Osteocyte (in vitro differentiated cells): ENCODE measurements at regions not wholly inside any gene's neighbourhood (a gene's known extent, or its start where the extent isn't known, plus 50 kb on each side); places are given as distances from the start of the nearest gene placed in this dataset.

ENCODE experiments used
- DNase-seq: peaks from one replicate; pipeline ENCODE4 v3.0.0; 2021; ENCODE audit warnings: mixed read lengths; ENCODE audit not compliant: unreplicated experiment; ENCODE audit errors: extremely low spot score
- H3K27ac Mint-ChIP-seq: one replicate; pipeline ENCODE4 v1.8.0; 2021; ENCODE audit warnings: mild to moderate bottlenecking, mixed read lengths; ENCODE audit not compliant: unreplicated experiment
- H3K27me3 Mint-ChIP-seq: one replicate; pipeline ENCODE4 v1.8.0; 2021; ENCODE audit warnings: mixed read lengths; ENCODE audit not compliant: unreplicated experiment
- H3K36me3 Mint-ChIP-seq: one replicate; pipeline ENCODE4 v1.8.0; 2021; ENCODE audit warnings: mixed read lengths; ENCODE audit not compliant: unreplicated experiment
- H3K4me1 Mint-ChIP-seq: one replicate; pipeline ENCODE4 v1.8.0; 2021; ENCODE audit warnings: mixed read lengths; ENCODE audit not compliant: unreplicated experiment
- H3K4me3 Mint-ChIP-seq: one replicate; pipeline ENCODE4 v1.8.0; 2021; ENCODE audit warnings: mild to moderate bottlenecking, moderate library complexity, mixed read lengths; ENCODE audit not compliant: unreplicated experiment
- H3K9me3 Mint-ChIP-seq: one replicate; pipeline ENCODE4 v1.8.0; 2021; ENCODE audit warnings: mixed read lengths; ENCODE audit not compliant: unreplicated experiment
- CTCF ChIP-seq: fragments of 200-600 bp; sonication (generic); IDR thresholded peaks from 2 replicates; pipeline ENCODE4 v1.5.0; 2021; ENCODE audit warnings: antibody characterized with exemption, mild to moderate bottlenecking, moderate library complexity

- Mint-ChIP-seq H3K27ac (no peak overlapping the region), H3K4me3 (no peak overlapping the region), H3K27me3 (no peaks in the 10 kb centered on the region), H3K4me1 (peaks cover 10% of the 10 kb centered on the region), H3K36me3 (no peaks in the 10 kb centered on the region), H3K9me3 (no peaks in the 10 kb centered on the region)
- no peak for TF ChIP-seq CTCF
- no peak for DNase-seq
Measured at GRCh38 chr6:166722785-166723184, 95.7 kb upstream of the RPS6KA2 start.

- DNase-seq, result no peak
- H3K4me1 Mint-ChIP-seq, result peaks cover 10% of the 10 kb centered on the region
- H3K36me3 Mint-ChIP-seq, result no peaks in the 10 kb centered on the region
- no peak overlapping the region for H3K4me3 Mint-ChIP-seq
- peaks cover 6% of the 10 kb centered on the region for H3K27me3 Mint-ChIP-seq
- H3K9me3 Mint-ChIP-seq, result no peaks in the 10 kb centered on the region
- no peak overlapping the region for H3K27ac Mint-ChIP-seq
- no peak for TF ChIP-seq CTCF
Measured at GRCh38 chr6:166721576-166721975, 94.5 kb upstream of the RPS6KA2 start.

- no peaks in the 10 kb centered on the region for H3K9me3 Mint-ChIP-seq
- H3K4me1 Mint-ChIP-seq, result peaks cover 10% of the 10 kb centered on the region
- no peak for DNase-seq
- no peak for TF ChIP-seq CTCF
- H3K36me3 Mint-ChIP-seq, result no peaks in the 10 kb centered on the region
- H3K4me3 Mint-ChIP-seq, result no peak overlapping the region
- H3K27me3 Mint-ChIP-seq, result peaks cover 6% of the 10 kb centered on the region
- no peak overlapping the region for H3K27ac Mint-ChIP-seq
Measured at GRCh38 chr6:166720856-166721255, 93.8 kb upstream of the RPS6KA2 start.

GRCh38 chr6:166719019-166719418 is 92.0 kb upstream of the RPS6KA2 start:
- H3K9me3 Mint-ChIP-seq, result no peaks in the 10 kb centered on the region
- H3K4me3 Mint-ChIP-seq, result no peak overlapping the region
- no peak for DNase-seq
- no peak for TF ChIP-seq CTCF
- H3K27me3 Mint-ChIP-seq, result peaks cover 6% of the 10 kb centered on the region
- no peaks in the 10 kb centered on the region for H3K36me3 Mint-ChIP-seq
- H3K4me1 Mint-ChIP-seq, result no peaks in the 10 kb centered on the region
- no peak overlapping the region for H3K27ac Mint-ChIP-seq

GRCh38 chr6:166718516-166718915 is 91.5 kb upstream of the RPS6KA2 start:
- H3K4me3 Mint-ChIP-seq, result no peak overlapping the region
- TF ChIP-seq CTCF, result no peak
- H3K36me3 Mint-ChIP-seq, result no peaks in the 10 kb centered on the region
- H3K4me1 Mint-ChIP-seq, result no peaks in the 10 kb centered on the region
- no peaks in the 10 kb centered on the region for H3K9me3 Mint-ChIP-seq
- no peak overlapping the region for H3K27ac Mint-ChIP-seq
- DNase-seq, result no peak
- H3K27me3 Mint-ChIP-seq, result peaks cover 6% of the 10 kb centered on the region
